Peyer's patch (tissue), 4 donors: ENCODE measurements at regions not wholly inside any gene's neighbourhood (a gene's known extent, or its start where the extent isn't known, plus 50 kb on each side); places are given as distances from the start of the nearest gene placed in this dataset.

Experiments
- DNase-seq, 3 donors: peaks; one replicate each; pipeline ENCODE4 v3.0.0-alpha.2; 2017 to 2019
- H3K27ac ChIP-seq, 4 donors: fragments of 200-600 bp; sonication (generic); one replicate each; pipeline ENCODE4 v1.5.1; 2016 to 2019
- H3K27me3 ChIP-seq, 2 donors: fragments of 200-600 bp; sonication (generic); one replicate each; pipeline ENCODE4 v1.5.1; 2019
- H3K36me3 ChIP-seq, 3 donors: fragments of 200-600 bp; sonication (generic); one replicate each; pipeline ENCODE4 v1.5.1; 2016 to 2019
- H3K4me1 ChIP-seq, 4 donors: fragments of 200-600 bp; sonication (generic); one replicate each; pipeline ENCODE4 v1.5.1; 2016 to 2019
- H3K4me3 ChIP-seq, 4 donors: fragments of 200-600 bp; sonication (generic); 1 replicate in 3 of 4; 2 replicates in 1 of 4; pipeline ENCODE4 v1.5.1; 2016 to 2019; ENCODE audit warnings: mild to moderate bottlenecking in 1 of 4
- H3K9me3 ChIP-seq, 4 donors: fragments of 200-600 bp; sonication (generic); one replicate each; pipeline ENCODE4 v1.5.1; 2016 to 2019; ENCODE audit warnings: mild to moderate bottlenecking in 1 of 4
- POLR2A ChIP-seq, 2 donors: fragments of 450-650 bp; IDR thresholded peaks; one replicate each; pipeline ENCODE4 v1.5.1; 2017; ENCODE audit warnings: antibody characterized with exemption in 2 of 2, mild to moderate bottlenecking in 2 of 2, moderate library complexity in 2 of 2
- TF ChIP-seq, protein P1 (sequence below), 6 experiments: fragments of 450-650 bp in 4 of 6; fragments of 200-600 bp in 2 of 6; sonication (generic) in 1 of 6; IDR thresholded peaks; one replicate each; pipeline ENCODE4 v1.5.1; 2017 to 2019; ENCODE audit warnings: antibody characterized with exemption in 6 of 6, mild to moderate bottlenecking in 3 of 6, moderate library complexity in 1 of 6

DNA sequence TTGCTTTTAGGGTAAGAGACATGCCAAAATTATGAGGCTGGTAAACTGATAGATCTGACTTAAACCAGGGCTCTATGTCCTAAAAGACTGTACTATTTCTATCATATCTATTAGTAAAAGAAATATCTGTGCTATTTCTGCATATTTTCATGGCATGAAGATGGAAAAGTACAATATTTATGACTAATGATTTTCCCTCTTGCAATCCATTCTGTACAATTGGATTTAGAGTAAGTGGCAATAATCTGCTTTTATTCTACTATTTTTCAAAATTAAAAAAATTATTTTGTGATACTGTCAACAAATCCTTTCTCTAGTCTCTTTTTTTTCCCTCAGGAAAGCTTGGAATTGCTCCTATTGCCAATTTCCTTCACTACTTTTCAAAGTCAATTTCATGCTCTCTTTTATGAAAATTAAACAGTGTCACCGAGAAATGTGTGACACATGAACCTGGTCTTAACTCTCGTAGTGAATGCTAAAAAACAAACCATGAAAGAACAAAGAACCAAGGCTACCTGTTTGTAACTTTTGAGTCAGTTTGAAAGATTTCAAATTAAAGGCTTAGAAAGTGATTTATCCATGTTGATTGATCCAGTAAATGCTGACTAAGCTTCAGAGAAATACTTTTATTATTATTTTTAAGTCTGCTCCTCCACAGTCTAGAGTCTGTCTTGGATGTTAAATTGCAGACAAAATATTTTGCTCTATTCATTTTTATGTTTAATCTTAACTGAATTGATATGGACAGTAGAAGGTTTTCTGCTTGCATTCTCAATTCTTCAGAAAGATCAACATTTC, 262.7 kb upstream of the CHRM2 start:
- H3K4me1 ChIP-seq = no peaks in the 10 kb centered on the region
- H3K27me3 ChIP-seq = no peaks in the 10 kb centered on the region
- no peak overlapping the region for H3K27ac ChIP-seq
- H3K4me3 ChIP-seq = no peak overlapping the region
- no peaks in the 10 kb centered on the region for H3K36me3 ChIP-seq
- no peaks in the 10 kb centered on the region for H3K9me3 ChIP-seq
- TF ChIP-seq, protein P1, sequence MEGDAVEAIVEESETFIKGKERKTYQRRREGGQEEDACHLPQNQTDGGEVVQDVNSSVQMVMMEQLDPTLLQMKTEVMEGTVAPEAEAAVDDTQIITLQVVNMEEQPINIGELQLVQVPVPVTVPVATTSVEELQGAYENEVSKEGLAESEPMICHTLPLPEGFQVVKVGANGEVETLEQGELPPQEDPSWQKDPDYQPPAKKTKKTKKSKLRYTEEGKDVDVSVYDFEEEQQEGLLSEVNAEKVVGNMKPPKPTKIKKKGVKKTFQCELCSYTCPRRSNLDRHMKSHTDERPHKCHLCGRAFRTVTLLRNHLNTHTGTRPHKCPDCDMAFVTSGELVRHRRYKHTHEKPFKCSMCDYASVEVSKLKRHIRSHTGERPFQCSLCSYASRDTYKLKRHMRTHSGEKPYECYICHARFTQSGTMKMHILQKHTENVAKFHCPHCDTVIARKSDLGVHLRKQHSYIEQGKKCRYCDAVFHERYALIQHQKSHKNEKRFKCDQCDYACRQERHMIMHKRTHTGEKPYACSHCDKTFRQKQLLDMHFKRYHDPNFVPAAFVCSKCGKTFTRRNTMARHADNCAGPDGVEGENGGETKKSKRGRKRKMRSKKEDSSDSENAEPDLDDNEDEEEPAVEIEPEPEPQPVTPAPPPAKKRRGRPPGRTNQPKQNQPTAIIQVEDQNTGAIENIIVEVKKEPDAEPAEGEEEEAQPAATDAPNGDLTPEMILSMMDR (IDR thresholded peaks at IDR 0.05) = no peak
- TF ChIP-seq POLR2A (IDR thresholded peaks at IDR 0.05) = no peak
- DNase-seq = no peak

DNA sequence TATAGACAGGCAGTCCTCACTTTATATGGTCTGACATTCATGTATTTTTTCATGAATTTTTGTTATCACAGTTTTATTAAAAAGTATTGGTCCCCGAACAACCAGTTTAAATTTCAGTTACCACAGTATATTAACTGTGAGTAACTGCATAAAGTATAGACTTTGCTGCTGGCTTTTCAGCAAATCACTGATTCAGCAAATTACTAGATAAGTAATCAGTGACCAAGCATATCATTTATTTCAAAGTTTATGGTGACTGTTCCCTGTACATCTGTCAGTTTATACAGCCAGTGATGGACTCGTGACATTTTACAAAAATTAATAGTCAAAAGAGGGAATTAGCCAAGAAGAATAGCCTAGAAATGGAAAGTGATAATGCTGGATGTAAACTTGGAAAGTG, 266.7 kb upstream of the CHRM2 start:
- DNase-seq = no peak
- H3K27ac ChIP-seq = no peak overlapping the region
- H3K36me3 ChIP-seq = no peaks in the 10 kb centered on the region
- H3K27me3 ChIP-seq = no peaks in the 10 kb centered on the region
- H3K4me1 ChIP-seq = no peaks in the 10 kb centered on the region
- TF ChIP-seq, protein P1 (IDR thresholded peaks at IDR 0.05) = no peak
- no peak for TF ChIP-seq POLR2A (IDR thresholded peaks at IDR 0.05)
- no peak overlapping the region for H3K4me3 ChIP-seq
- no peaks in the 10 kb centered on the region for H3K9me3 ChIP-seq

DNA sequence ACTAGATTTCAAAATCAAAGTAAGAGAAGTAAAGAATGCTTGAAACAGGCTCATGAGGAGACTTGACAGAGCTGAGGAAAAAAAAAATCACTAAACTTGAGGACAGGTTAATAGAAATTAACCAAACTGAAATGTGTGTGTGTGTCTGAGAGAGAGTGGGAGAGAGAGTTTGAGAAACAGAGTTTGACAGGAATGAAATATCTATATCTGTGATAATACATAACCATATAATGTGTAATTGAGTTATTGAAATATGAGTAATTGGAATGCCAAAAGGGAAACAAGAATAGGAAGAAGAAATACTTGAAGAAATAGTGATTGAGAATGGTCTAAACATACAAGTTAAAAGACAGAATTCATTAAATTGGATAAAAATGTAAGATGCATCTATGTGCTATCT, 268.0 kb upstream of the CHRM2 start:
- Histone ChIP-seq H3K4me3 (no peak overlapping the region), H3K36me3 (no peaks in the 10 kb centered on the region), H3K4me1 (no peaks in the 10 kb centered on the region), H3K9me3 (no peaks in the 10 kb centered on the region), H3K27ac (no peak overlapping the region), H3K27me3 (no peaks in the 10 kb centered on the region)
- DNase-seq = no peak
- TF ChIP-seq, protein P1 (IDR thresholded peaks at IDR 0.05) = no peak
- no peak for TF ChIP-seq POLR2A (IDR thresholded peaks at IDR 0.05)

DNA sequence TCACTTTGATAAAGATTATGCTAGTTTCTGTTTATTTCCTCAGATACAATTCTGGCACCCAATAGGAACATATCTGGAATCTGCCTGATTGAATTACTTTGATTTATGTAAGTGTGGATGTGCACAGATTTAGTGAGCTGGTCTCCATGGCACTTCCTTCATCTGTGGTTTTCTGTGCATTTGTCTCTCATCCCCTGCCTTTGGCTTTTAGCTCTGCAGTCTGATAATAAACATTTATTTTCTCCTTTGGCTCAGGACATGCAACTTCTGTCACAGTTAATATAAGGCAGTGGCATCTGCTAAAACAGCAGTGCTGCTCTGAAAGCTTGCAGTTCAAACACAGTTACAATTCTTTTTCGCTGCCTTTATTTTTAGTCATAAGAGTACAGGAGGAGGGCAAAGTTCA, 273.7 kb upstream of the CHRM2 start:
- H3K27ac ChIP-seq = no peak overlapping the region
- H3K27me3 ChIP-seq = no peaks in the 10 kb centered on the region
- no peak overlapping the region for H3K4me3 ChIP-seq
- H3K36me3 ChIP-seq = no peaks in the 10 kb centered on the region
- H3K4me1 ChIP-seq = no peaks in the 10 kb centered on the region
- H3K9me3 ChIP-seq = no peaks in the 10 kb centered on the region
- TF ChIP-seq, protein P1 (IDR thresholded peaks at IDR 0.05) = no peak
- TF ChIP-seq POLR2A (IDR thresholded peaks at IDR 0.05) = no peak
- no peak for DNase-seq

DNA sequence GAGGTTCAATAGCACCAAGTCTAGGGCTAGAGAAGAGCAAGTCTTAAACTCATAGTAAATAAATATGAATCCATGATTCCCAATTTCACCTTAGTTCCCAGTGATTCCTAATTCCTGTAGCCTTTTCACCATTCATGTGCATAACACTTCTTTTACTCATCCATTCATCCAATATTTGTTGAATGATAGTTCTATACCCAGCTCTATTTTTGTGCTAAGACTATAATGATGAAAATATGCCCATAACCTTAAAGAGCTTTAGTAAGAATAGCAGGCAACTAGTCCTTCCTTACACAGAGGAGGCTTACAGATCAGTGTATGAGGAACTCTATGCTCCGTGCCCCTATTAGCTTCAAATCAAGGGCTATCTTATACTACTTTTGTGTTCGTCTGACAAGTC, 280.2 kb upstream of the CHRM2 start:
- H3K4me1 ChIP-seq = no peaks in the 10 kb centered on the region
- DNase-seq = no peak
- no peak overlapping the region for H3K27ac ChIP-seq
- H3K36me3 ChIP-seq = no peaks in the 10 kb centered on the region
- no peaks in the 10 kb centered on the region for H3K9me3 ChIP-seq
- TF ChIP-seq POLR2A (IDR thresholded peaks at IDR 0.05) = no peak
- TF ChIP-seq, protein P1 (IDR thresholded peaks at IDR 0.05) = no peak
- H3K4me3 ChIP-seq = no peak overlapping the region
- no peaks in the 10 kb centered on the region for H3K27me3 ChIP-seq
